Epithelial cell of esophagus (primary cell): ENCODE measurements at regions not wholly inside any gene's neighbourhood (a gene's known extent, or its start where the extent isn't known, plus 50 kb on each side); places are given as distances from the start of the nearest gene placed in this dataset.

Experiments
- DNase-seq: peaks from one replicate; pipeline ENCODE4 v3.0.0; 2010; ENCODE audit warnings: low read depth
- H3K4me3 ChIP-seq: 2 replicates; pipeline ENCODE4 v1.5.1; 2011; ENCODE audit warnings: mild to moderate bottlenecking, low read length, control low read depth
- CTCF ChIP-seq: IDR thresholded peaks from 2 replicates; pipeline ENCODE4 v1.5.1; 2011; ENCODE audit warnings: low read depth, mild to moderate bottlenecking, low read length, control low read depth, inconsistent platforms; ENCODE audit not compliant: insufficient read depth; ENCODE audit errors: missing control alignments

GRCh38 chr18:77733292-77733903 is 483.8 kb downstream of the GALR1 start:
- H3K4me3 ChIP-seq: no peak overlapping the region
- no peak for DNase-seq
- no peak for TF ChIP-seq CTCF

- H3K4me3 ChIP-seq: no peak overlapping the region
- no peak for DNase-seq
- no peak for TF ChIP-seq CTCF
Observed at GRCh38 chr18:77736842-77737241, 487.2 kb downstream of the GALR1 start.

- no peak overlapping the region for H3K4me3 ChIP-seq
- DNase-seq: no peak
- no peak for TF ChIP-seq CTCF
Observed at GRCh38 chr18:77737405-77737804, 487.8 kb downstream of the GALR1 start.

- TF ChIP-seq CTCF: no peak
- no peak for DNase-seq
Observed at GRCh38 chr18:77749089-77749488, 499.4 kb downstream of the GALR1 start.

GRCh38 chr18:77750006-77750405 is 500.4 kb downstream of the GALR1 start:
- no peak for DNase-seq
- H3K4me3 ChIP-seq: no peak overlapping the region
- TF ChIP-seq CTCF: no peak

More at GRCh38 chr18:77749089-77749488, 499.4 kb downstream of the GALR1 start:
- H3K4me3 ChIP-seq: no peak overlapping the region

- DNase-seq: no peak
- no peak overlapping the region for H3K4me3 ChIP-seq
- no peak for TF ChIP-seq CTCF
Observed at GRCh38 chr18:77754475-77755044, 504.9 kb downstream of the GALR1 start.

- DNase-seq: no peak
- H3K4me3 ChIP-seq: no peak overlapping the region
- no peak for TF ChIP-seq CTCF
Observed at GRCh38 chr18:77755187-77755586, 505.5 kb downstream of the GALR1 start.
